ENCODE measurements at regions not wholly inside any gene's neighbourhood (a gene's known extent, or its start where the extent isn't known, plus 50 kb on each side); places are given as distances from the start of the nearest gene placed in this dataset.
A peak's percentile ranks its signal among the peaks of the same experiment; 100 is the strongest.

- TF ChIP-seq EZH2phosphoT487 (IDR thresholded peaks at IDR 0.05; ENCODE audit: insufficient read depth, low read depth) = no peak
- no peak for TF ChIP-seq EZH2 (IDR thresholded peaks at IDR 0.05; ENCODE audit: insufficient read depth, poor library complexity, severe bottlenecking)
- Histone ChIP-seq H3K4me2 (ENCODE audit: unreplicated experiment) (no peak overlapping the region), H3K27me3 (replicated peaks; ENCODE audit: insufficient read depth) (no peaks in the 10 kb centered on the region; the same call in 1 of the 2 replicates), H3K4me3 (no peak overlapping the region), H3K36me3 (ENCODE audit: low read depth) (no peaks in the 10 kb centered on the region), H3K9ac (no peak overlapping the region), H3K9me3 (ENCODE audit: low read depth) (no peaks in the 10 kb centered on the region), H4K20me1 (ENCODE audit: insufficient read depth) (no peaks in the 10 kb centered on the region), H3F3A (ENCODE audit: insufficient read depth) (no peaks in the 10 kb centered on the region), H3K79me2 (ENCODE audit: insufficient read depth) (no peaks in the 10 kb centered on the region), H2AFZ (no peak overlapping the region), H3K9me2 (ENCODE audit: insufficient read depth) (no peaks in the 10 kb centered on the region), H3K27ac (no peak overlapping the region), H3K4me1 (ENCODE audit: insufficient read depth) (no peaks in the 10 kb centered on the region)
- in situ Hi-C loops (cut with MboI) = no loop called here
- WGBS, 2 experiments (ENCODE audit: low coverage in 1 of 2, low lambda C conversion rate in 2 of 2, missing lambda C conversion rate in 2 of 2) = 29 to 32% methylated on average over 1 of the region's 1 CpG
- DNase-seq = no peak
Observed at GRCh38 chr2:60174146-60174545, 379.3 kb downstream of the BCL11A start.

GRCh38 chr2:60172801-60173200 lies 380.7 kb downstream of the BCL11A start:
- H3K79me2 ChIP-seq (ENCODE audit: insufficient read depth) = no peaks in the 10 kb centered on the region
- H3K9me2 ChIP-seq (ENCODE audit: insufficient read depth) = no peaks in the 10 kb centered on the region
- H3K27ac ChIP-seq = no peak overlapping the region
- WGBS, 2 experiments (ENCODE audit: low coverage in 1 of 2, low lambda C conversion rate in 2 of 2, missing lambda C conversion rate in 2 of 2) = 40 to 51% methylated on average over 3 of the region's 3 CpGs
- H4K20me1 ChIP-seq (ENCODE audit: insufficient read depth) = no peaks in the 10 kb centered on the region
- no peak overlapping the region for H3K4me2 ChIP-seq (ENCODE audit: unreplicated experiment)
- H3K4me1 ChIP-seq (ENCODE audit: insufficient read depth) = no peaks in the 10 kb centered on the region
- DNase-seq = no peak
- no peak overlapping the region for H2AFZ ChIP-seq
- in situ Hi-C loops (cut with MboI) = no loop called here
- H3K27me3 ChIP-seq (replicated peaks; ENCODE audit: insufficient read depth) = no peaks in the 10 kb centered on the region; the same call in 1 of the 2 replicates
- H3K9ac ChIP-seq = no peak overlapping the region
- no peaks in the 10 kb centered on the region for H3K36me3 ChIP-seq (ENCODE audit: low read depth)
- H3K4me3 ChIP-seq = no peak overlapping the region
- no peaks in the 10 kb centered on the region for H3K9me3 ChIP-seq (ENCODE audit: low read depth)
- H3F3A ChIP-seq (ENCODE audit: insufficient read depth) = no peaks in the 10 kb centered on the region
- no peak for TF ChIP-seq EZH2phosphoT487 (IDR thresholded peaks at IDR 0.05; ENCODE audit: insufficient read depth, low read depth)
- TF ChIP-seq EZH2 (IDR thresholded peaks at IDR 0.05; ENCODE audit: insufficient read depth, poor library complexity, severe bottlenecking) = no peak

- Histone ChIP-seq H3K27ac (no peak overlapping the region), H3K36me3 (ENCODE audit: low read depth) (no peaks in the 10 kb centered on the region), H3K27me3 (replicated peaks; ENCODE audit: insufficient read depth) (no peaks in the 10 kb centered on the region), H3K4me2 (ENCODE audit: unreplicated experiment) (no peak overlapping the region), H3K4me3 (no peak overlapping the region), H3F3A (ENCODE audit: insufficient read depth) (no peaks in the 10 kb centered on the region), H4K20me1 (ENCODE audit: insufficient read depth) (no peaks in the 10 kb centered on the region), H3K9ac (no peak overlapping the region), H3K79me2 (ENCODE audit: insufficient read depth) (no peaks in the 10 kb centered on the region), H3K9me3 (ENCODE audit: low read depth) (no peaks in the 10 kb centered on the region), H3K9me2 (ENCODE audit: insufficient read depth) (no peaks in the 10 kb centered on the region), H3K4me1 (ENCODE audit: insufficient read depth) (no peaks in the 10 kb centered on the region), H2AFZ (no peak overlapping the region)
- in situ Hi-C loops (cut with MboI) = no loop called here
- TF ChIP-seq EZH2phosphoT487 (IDR thresholded peaks at IDR 0.05; ENCODE audit: insufficient read depth, low read depth) = no peak
- no peak for TF ChIP-seq EZH2 (IDR thresholded peaks at IDR 0.05; ENCODE audit: insufficient read depth, poor library complexity, severe bottlenecking)
- 51 to 52% methylated on average over 3 of the region's 3 CpGs for WGBS, 2 experiments (ENCODE audit: low coverage in 1 of 2, low lambda C conversion rate in 2 of 2, missing lambda C conversion rate in 2 of 2)
- DNase-seq = no peak
Observed at GRCh38 chr2:60170272-60170671, 383.2 kb downstream of the BCL11A start.

- no peaks in the 10 kb centered on the region for H3K36me3 ChIP-seq (ENCODE audit: low read depth)
- in situ Hi-C loops (cut with MboI) = no loop called here
Observed at GRCh38 chr2:60168247-60168646, 385.2 kb downstream of the BCL11A start.

GRCh38 chr2:60167089-60167488 lies 386.4 kb downstream of the BCL11A start:
- H2AFZ ChIP-seq = no peak overlapping the region
- in situ Hi-C loops (cut with MboI) = no loop called here

More at GRCh38 chr2:60168247-60168646, 385.2 kb downstream of the BCL11A start:
- Histone ChIP-seq H3K9ac (no peak overlapping the region), H3K4me1 (ENCODE audit: insufficient read depth) (no peaks in the 10 kb centered on the region), H2AFZ (no peak overlapping the region), H3K9me2 (ENCODE audit: insufficient read depth) (no peaks in the 10 kb centered on the region), H3K79me2 (ENCODE audit: insufficient read depth) (no peaks in the 10 kb centered on the region), H3K9me3 (ENCODE audit: low read depth) (no peaks in the 10 kb centered on the region), H4K20me1 (ENCODE audit: insufficient read depth) (no peaks in the 10 kb centered on the region), H3K4me2 (ENCODE audit: unreplicated experiment) (no peak overlapping the region), H3K4me3 (no peak overlapping the region), H3K27me3 (replicated peaks; ENCODE audit: insufficient read depth) (no peaks in the 10 kb centered on the region), H3K27ac (no peak overlapping the region), H3F3A (ENCODE audit: insufficient read depth) (no peaks in the 10 kb centered on the region)
- DNase-seq = no peak
- TF ChIP-seq EZH2phosphoT487 (IDR thresholded peaks at IDR 0.05; ENCODE audit: insufficient read depth, low read depth) = no peak
- no peak for TF ChIP-seq EZH2 (IDR thresholded peaks at IDR 0.05; ENCODE audit: insufficient read depth, poor library complexity, severe bottlenecking)
- WGBS, 2 experiments (ENCODE audit: low coverage in 1 of 2, low lambda C conversion rate in 2 of 2, missing lambda C conversion rate in 2 of 2) = 45 to 52% methylated on average over 3 of the region's 3 CpGs

More at GRCh38 chr2:60167089-60167488, 386.4 kb downstream of the BCL11A start:
- Histone ChIP-seq H3K27me3 (replicated peaks; ENCODE audit: insufficient read depth) (no peaks in the 10 kb centered on the region), H3K9ac (no peak overlapping the region), H3K27ac (no peak overlapping the region), H3F3A (ENCODE audit: insufficient read depth) (no peaks in the 10 kb centered on the region), H3K4me3 (no peak overlapping the region), H3K4me1 (ENCODE audit: insufficient read depth) (no peaks in the 10 kb centered on the region), H3K9me3 (ENCODE audit: low read depth) (no peaks in the 10 kb centered on the region), H3K9me2 (ENCODE audit: insufficient read depth) (no peaks in the 10 kb centered on the region), H3K79me2 (ENCODE audit: insufficient read depth) (no peaks in the 10 kb centered on the region), H3K4me2 (ENCODE audit: unreplicated experiment) (no peak overlapping the region), H3K36me3 (ENCODE audit: low read depth) (no peaks in the 10 kb centered on the region), H4K20me1 (ENCODE audit: insufficient read depth) (no peaks in the 10 kb centered on the region)
- no peak for TF ChIP-seq EZH2 (IDR thresholded peaks at IDR 0.05; ENCODE audit: insufficient read depth, poor library complexity, severe bottlenecking)
- TF ChIP-seq EZH2phosphoT487 (IDR thresholded peaks at IDR 0.05; ENCODE audit: insufficient read depth, low read depth) = no peak
- DNase-seq = peak; percentile 4
- WGBS, 2 experiments (ENCODE audit: low coverage in 1 of 2, low lambda C conversion rate in 2 of 2, missing lambda C conversion rate in 2 of 2) = 33 to 35% methylated on average over 4 of the region's 4 CpGs

Measured in GM23248 (cell line).